HEK293 (cell line): ENCODE measurements at regions not wholly inside any gene's neighbourhood (a gene's known extent, or its start where the extent isn't known, plus 50 kb on each side); places are given as distances from the start of the nearest gene placed in this dataset.

ENCODE experiments used
- CTCF ChIA-PET: fragments of 350-600 bp; formaldehyde crosslinking; extraction: SDS; loops from one replicate; lab custom pipeline; 2021; ENCODE audit warnings: antibody characterized with exemption; lab: Yijun Ruan, JAX
- POLR2A ChIA-PET: fragments of 300-600 bp; formaldehyde crosslinking; extraction: SDS; loops from one replicate; lab custom pipeline; 2020; ENCODE audit warnings: antibody characterized with exemption, inconsistent platforms; lab: Yijun Ruan, JAX
- H3K27ac ChIP-seq: fragments of 200-500 bp; sonication (Bioruptor generic); 2 replicates; pipeline ENCODE4 v1.5.1; 2014; ENCODE audit warnings: low read depth, low read length, control low read depth, inconsistent platforms; ENCODE audit errors: extremely low read depth
- H3K36me3 ChIP-seq, 2 experiments: fragments of 200-500 bp in 1 of 2; sonication (Bioruptor generic) in 1 of 2; 1 replicate in 1 of 2; 2 replicates in 1 of 2; pipeline ENCODE4 v1.5.1; 2014 to 2017; ENCODE audit warnings: inconsistent platforms in 2 of 2, low read length in 2 of 2; ENCODE audit not compliant: control insufficient read depth in 2 of 2, insufficient read depth in 1 of 2
- H3K4me1 ChIP-seq: fragments of 200-500 bp; sonication (Bioruptor generic); 2 replicates; pipeline ENCODE4 v1.5.1; 2014; ENCODE audit warnings: mild to moderate bottlenecking, low read length, inconsistent platforms; ENCODE audit not compliant: control insufficient read depth, insufficient read depth
- H3K4me3 ChIP-seq: 2 replicates; pipeline ENCODE4 v1.5.1; 2011; ENCODE audit warnings: low read depth, mild to moderate bottlenecking, control low read depth, low read length, moderate library complexity
- H3K9me3 ChIP-seq: fragments of 200-500 bp; sonication (Bioruptor generic); 2 replicates; pipeline ENCODE4 v1.5.1; 2014; ENCODE audit warnings: low read depth, low read length, inconsistent platforms; ENCODE audit not compliant: control insufficient read depth, insufficient read depth
- ZIC2 ChIP-seq: fragments of 450-650 bp; formaldehyde crosslinking; IDR thresholded peaks from 2 replicates; pipeline ENCODE4 v1.5.1; 2016; ENCODE audit warnings: missing biosample characterization, missing genetic modification characterization
- ZNF660 ChIP-seq: fragments of 450-650 bp; IDR thresholded peaks from 2 replicates; pipeline ENCODE4 v1.5.1; 2018; ENCODE audit warnings: missing biosample characterization, mild to moderate bottlenecking, missing genetic modification characterization

DNA sequence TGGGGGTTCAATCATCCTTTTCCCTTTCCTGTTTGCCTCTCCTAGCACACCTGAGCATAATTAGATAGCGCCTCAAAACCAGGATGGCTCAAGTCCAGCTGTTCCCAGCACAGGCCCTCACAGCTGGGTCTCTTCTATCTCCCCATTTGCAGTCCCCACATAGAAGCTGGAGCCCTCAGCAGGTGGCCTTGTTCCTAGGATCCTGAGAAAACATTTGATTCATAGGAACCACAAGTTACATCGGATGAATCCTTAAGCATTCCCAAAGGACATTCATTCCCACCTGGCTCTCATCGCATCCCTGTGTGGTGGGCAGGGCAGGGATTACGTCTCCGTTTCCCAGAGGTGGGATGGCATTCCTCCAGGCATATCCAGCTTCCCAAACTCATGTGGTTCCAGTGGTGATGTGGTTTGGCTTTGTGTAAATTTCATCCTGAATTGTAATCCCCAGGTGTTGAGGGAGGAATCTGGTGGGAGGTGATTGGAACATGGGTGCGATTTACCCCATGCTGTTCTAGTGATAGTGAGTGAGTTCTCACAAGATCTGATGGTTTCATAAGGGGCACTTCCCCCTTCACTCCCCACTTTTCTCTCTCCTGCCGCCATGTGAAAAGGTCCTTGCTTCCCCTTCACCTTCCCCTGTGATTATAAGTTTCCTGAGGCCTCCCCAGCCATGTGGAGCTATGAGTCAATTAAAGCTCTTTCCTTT is 49.8 kb upstream of the LEP start:
- Histone ChIP-seq H3K4me3 (no peak overlapping the region), H3K4me1 (no peaks in the 10 kb centered on the region), H3K9me3 (no peaks in the 10 kb centered on the region), H3K36me3 (no peaks in the 10 kb centered on the region), H3K27ac (no peak overlapping the region)
- CTCF ChIA-PET, result interaction anchor here (0.6 to 1.9 kb wide), 3 partner anchors 18 to 81 kb away, joined by 3 to 6 read pairs (median 4); no protein-coding TSS in a partner anchor
- POLR2A ChIA-PET, result no interaction called here
- no peak for TF ChIP-seq ZNF660
- TF ChIP-seq ZIC2 (tag by site-specific recombination), result peak; percentile 20; the same call in 1 of the 2 replicates
